Endothelial cell (in vitro differentiated cells): ENCODE measurements at regions not wholly inside any gene's neighbourhood (a gene's known extent, or its start where the extent isn't known, plus 50 kb on each side); places are given as distances from the start of the nearest gene placed in this dataset.
"Not testable (repeated sequence)": the region's sequence is repeated elsewhere in the genome, so short reads cannot be mapped to it uniquely, and the experiment has no call there.

ENCODE experiments used
- DNase-seq: peaks from one replicate; pipeline ENCODE4 v3.0.0; 2021; ENCODE audit warnings: low spot score
- H3K27ac Mint-ChIP-seq: one replicate; pipeline ENCODE4 v1.8.0; 2021; ENCODE audit warnings: mixed read lengths, inconsistent platforms; ENCODE audit not compliant: unreplicated experiment
- H3K27me3 Mint-ChIP-seq: one replicate; pipeline ENCODE4 v1.8.0; 2021; ENCODE audit warnings: mild to moderate bottlenecking, moderate library complexity, mixed read lengths, inconsistent platforms; ENCODE audit not compliant: unreplicated experiment
- H3K36me3 Mint-ChIP-seq: one replicate; pipeline ENCODE4 v1.8.0; 2021; ENCODE audit warnings: mild to moderate bottlenecking, low read depth, mixed read lengths, inconsistent platforms; ENCODE audit not compliant: unreplicated experiment
- H3K4me1 Mint-ChIP-seq: one replicate; pipeline ENCODE4 v1.8.0; 2021; ENCODE audit warnings: mild to moderate bottlenecking, mixed read lengths, inconsistent platforms; ENCODE audit not compliant: unreplicated experiment
- H3K4me3 Mint-ChIP-seq: one replicate; pipeline ENCODE4 v1.8.0; 2021; ENCODE audit warnings: mild to moderate bottlenecking, mixed read lengths, inconsistent platforms; ENCODE audit not compliant: unreplicated experiment
- H3K9me3 Mint-ChIP-seq: one replicate; pipeline ENCODE4 v1.8.0; 2021; ENCODE audit warnings: mixed read lengths, inconsistent platforms; ENCODE audit not compliant: unreplicated experiment
- TF ChIP-seq, protein P1 (sequence below): fragments of 200-600 bp; sonication (generic); IDR thresholded peaks from one replicate; pipeline ENCODE4 v1.5.0; 2021; ENCODE audit warnings: antibody characterized with exemption; ENCODE audit not compliant: unreplicated experiment

DNA sequence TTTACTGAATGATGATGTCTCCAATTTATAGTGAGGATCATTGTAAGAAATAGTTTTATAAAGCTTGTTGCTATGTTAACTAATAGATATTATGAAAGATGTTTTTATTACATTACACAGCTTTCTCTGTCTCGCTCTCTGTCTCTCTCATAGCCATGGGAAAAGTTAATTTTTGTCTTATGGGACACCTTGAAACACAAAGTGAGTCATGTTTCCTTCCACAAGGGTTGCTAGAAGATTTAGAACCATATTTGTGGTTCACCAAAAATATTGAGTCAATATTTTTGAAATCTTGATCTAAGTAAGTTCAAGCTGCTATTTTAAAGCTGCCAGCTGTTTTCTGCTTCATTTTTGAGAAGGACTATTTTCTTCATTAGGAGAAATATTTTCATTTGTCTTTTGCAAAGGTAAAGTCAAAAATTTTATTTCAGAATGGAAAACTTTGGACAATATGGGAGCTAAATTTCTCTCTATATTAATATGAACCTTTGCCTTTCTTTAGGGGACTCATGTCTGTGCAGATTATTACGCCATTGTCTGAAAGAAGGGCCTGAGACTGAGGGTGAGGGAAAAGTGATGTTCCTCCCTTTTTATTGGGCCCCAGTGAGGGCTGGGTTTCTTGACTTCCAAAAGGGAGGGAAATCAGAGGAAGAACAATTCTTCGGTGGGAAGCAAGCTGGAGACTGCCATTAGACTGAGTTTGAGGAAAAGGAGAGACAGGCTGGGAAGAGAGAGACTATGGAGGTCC is 87.9 kb upstream of the SLC24A2 start:
- H3K36me3 Mint-ChIP-seq, result peaks cover 4% of the 10 kb centered on the region
- no peak for DNase-seq
- no peaks in the 10 kb centered on the region for H3K27me3 Mint-ChIP-seq
- no peak overlapping the region for H3K27ac Mint-ChIP-seq
- no peaks in the 10 kb centered on the region for H3K9me3 Mint-ChIP-seq
- TF ChIP-seq, protein P1, sequence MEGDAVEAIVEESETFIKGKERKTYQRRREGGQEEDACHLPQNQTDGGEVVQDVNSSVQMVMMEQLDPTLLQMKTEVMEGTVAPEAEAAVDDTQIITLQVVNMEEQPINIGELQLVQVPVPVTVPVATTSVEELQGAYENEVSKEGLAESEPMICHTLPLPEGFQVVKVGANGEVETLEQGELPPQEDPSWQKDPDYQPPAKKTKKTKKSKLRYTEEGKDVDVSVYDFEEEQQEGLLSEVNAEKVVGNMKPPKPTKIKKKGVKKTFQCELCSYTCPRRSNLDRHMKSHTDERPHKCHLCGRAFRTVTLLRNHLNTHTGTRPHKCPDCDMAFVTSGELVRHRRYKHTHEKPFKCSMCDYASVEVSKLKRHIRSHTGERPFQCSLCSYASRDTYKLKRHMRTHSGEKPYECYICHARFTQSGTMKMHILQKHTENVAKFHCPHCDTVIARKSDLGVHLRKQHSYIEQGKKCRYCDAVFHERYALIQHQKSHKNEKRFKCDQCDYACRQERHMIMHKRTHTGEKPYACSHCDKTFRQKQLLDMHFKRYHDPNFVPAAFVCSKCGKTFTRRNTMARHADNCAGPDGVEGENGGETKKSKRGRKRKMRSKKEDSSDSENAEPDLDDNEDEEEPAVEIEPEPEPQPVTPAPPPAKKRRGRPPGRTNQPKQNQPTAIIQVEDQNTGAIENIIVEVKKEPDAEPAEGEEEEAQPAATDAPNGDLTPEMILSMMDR, result no peak
- no peak overlapping the region for H3K4me3 Mint-ChIP-seq
- no peaks in the 10 kb centered on the region for H3K4me1 Mint-ChIP-seq

DNA sequence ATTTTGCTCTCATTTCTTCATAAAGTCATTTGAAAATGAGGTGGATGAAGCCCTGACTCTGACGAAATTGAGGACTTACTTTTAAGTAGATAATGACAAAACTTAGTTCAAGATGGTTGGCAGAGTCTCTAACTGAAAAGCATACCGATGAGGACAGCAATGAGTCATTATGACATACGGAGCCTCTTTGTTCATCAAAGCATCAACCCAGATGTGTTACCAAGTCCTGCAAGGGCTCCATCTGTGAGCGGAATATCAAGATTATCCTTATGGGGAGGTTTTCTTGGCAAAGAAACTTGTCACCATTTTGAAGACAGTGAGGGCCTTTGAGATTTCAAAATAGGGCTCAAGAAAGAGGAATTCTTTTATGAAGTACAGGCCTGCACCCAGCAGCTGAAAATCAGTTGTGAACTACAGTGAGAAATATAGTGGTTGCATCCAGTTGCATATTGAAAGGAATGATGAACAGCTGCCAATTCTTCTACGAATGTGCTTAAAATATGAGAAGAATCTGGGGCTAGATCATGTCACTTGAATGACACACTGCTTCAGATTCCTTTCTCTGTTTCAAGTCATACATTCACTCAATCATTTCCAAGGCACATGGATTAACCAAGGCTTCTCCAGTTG is 86.6 kb upstream of the SLC24A2 start:
- Mint-ChIP-seq H3K27ac (no peak overlapping the region), H3K4me3 (no peak overlapping the region), H3K9me3 (no peaks in the 10 kb centered on the region), H3K27me3 (no peaks in the 10 kb centered on the region), H3K36me3 (peaks cover 4% of the 10 kb centered on the region), H3K4me1 (no peaks in the 10 kb centered on the region)
- TF ChIP-seq, protein P1, result no peak
- DNase-seq, result no peak

DNA sequence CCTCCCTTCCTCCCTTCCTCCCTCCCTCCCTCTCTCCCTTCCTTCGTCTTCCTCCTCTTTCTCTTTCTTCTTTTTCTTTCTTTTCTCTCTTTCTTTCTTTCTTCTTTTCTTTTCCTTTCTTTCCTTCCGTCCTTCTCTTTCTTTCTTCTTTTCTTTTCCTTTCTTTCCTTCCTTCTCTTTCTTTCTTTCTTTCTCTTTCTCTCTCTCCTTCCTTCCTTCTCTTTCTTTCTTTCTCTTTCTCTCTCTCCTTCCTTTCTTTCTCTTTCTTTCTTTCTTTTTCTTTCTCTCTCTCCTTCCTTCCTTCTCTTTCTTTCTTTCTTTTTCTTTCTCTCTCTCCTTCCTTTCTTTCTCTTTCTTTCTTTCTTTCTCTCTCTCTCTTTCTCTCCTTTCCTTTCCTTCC is 84.4 kb upstream of the SLC24A2 start:
- not testable (repeated sequence) for H3K27me3 Mint-ChIP-seq, H3K4me3 Mint-ChIP-seq, H3K27ac Mint-ChIP-seq, H3K36me3 Mint-ChIP-seq, H3K4me1 Mint-ChIP-seq, DNase-seq, H3K9me3 Mint-ChIP-seq

DNA sequence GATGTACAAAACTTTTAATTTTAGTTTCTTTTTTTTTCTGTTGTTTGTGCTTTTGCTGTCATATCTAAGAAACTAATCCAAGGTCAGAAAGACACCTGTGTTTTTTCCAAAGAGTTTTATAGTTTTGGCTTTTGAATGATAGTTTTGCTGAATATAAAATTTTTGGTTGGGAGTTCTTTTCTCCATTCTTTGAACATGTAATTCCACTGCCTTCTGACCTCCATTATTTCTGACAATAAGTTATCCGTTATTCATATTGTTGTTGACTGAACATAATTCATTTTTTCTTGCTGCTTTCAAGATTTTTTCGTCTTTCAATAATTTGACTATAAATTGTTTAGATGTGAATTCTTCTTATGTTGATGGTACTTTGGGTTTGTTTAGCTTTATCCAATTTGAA is 82.2 kb upstream of the SLC24A2 start:
- no peak for DNase-seq
- Mint-ChIP-seq H3K4me3 (no peak overlapping the region), H3K27ac (no peak overlapping the region), H3K27me3 (no peaks in the 10 kb centered on the region), H3K36me3 (peaks cover 4% of the 10 kb centered on the region), H3K4me1 (no peaks in the 10 kb centered on the region), H3K9me3 (no peaks in the 10 kb centered on the region)
- TF ChIP-seq, protein P1, result no peak

DNA sequence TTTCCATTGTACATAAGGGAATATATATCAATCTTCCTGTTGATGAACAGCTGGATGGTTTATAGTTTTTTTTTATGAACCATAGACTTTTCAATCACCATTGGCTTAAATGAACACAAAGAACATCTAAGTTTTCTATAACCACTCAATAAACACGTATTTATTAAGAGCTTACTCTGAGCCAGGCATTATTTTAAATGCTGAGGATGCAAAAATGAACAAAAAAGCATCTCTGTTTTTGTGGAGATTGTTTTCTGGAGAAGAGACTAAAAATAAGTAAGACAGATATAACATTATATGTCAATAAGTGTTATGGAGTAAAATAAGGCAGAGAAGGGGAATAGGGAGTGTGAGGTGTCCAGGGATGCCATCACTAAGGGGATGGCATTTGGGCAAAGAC is 52.1 kb upstream of the SLC24A2 start:
- Mint-ChIP-seq H3K9me3 (no peaks in the 10 kb centered on the region), H3K36me3 (no peaks in the 10 kb centered on the region), H3K4me3 (no peak overlapping the region), H3K27me3 (no peaks in the 10 kb centered on the region), H3K4me1 (no peaks in the 10 kb centered on the region), H3K27ac (no peak overlapping the region)
- TF ChIP-seq, protein P1, result no peak
- DNase-seq, result no peak
